ENCODE measurements at regions not wholly inside any gene's neighbourhood (a gene's known extent, or its start where the extent isn't known, plus 50 kb on each side); places are given as distances from the start of the nearest gene placed in this dataset.
A peak's percentile ranks its signal among the peaks of the same experiment; 100 is the strongest.

DNA sequence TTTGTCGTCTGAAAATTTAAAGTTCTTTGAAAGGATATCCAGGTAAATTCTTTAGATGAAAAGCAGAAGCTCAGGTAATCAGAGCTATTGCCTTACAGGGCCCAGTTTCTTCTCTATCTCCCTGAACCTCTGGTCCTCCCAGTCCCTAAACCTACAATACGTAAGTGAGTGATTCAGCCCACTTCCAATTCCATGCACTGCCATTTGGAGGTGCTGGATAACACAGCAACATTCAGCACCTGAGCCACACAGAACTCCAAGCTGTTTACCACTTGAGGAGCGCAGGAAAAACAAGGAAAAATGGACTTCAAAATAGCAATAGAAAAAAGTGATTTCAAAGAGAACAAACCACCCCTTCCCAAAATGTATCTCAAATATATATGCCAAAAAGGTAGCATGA, 105.0 kb upstream of the DNAJC10 start:
- TF ChIP-seq, protein P1, sequence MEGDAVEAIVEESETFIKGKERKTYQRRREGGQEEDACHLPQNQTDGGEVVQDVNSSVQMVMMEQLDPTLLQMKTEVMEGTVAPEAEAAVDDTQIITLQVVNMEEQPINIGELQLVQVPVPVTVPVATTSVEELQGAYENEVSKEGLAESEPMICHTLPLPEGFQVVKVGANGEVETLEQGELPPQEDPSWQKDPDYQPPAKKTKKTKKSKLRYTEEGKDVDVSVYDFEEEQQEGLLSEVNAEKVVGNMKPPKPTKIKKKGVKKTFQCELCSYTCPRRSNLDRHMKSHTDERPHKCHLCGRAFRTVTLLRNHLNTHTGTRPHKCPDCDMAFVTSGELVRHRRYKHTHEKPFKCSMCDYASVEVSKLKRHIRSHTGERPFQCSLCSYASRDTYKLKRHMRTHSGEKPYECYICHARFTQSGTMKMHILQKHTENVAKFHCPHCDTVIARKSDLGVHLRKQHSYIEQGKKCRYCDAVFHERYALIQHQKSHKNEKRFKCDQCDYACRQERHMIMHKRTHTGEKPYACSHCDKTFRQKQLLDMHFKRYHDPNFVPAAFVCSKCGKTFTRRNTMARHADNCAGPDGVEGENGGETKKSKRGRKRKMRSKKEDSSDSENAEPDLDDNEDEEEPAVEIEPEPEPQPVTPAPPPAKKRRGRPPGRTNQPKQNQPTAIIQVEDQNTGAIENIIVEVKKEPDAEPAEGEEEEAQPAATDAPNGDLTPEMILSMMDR (IDR thresholded peaks at IDR 0.05; ENCODE audit: borderline replicate concordance, extremely low read depth, low read length, poor library complexity, severe bottlenecking), result peak; percentile 11
- TF ChIP-seq EZH2 (IDR thresholded peaks at IDR 0.05; ENCODE audit: borderline replicate concordance, low read depth, low read length, severe bottlenecking), result no peak

All from DND-41 (cell line).